Neutrophil (primary cell): ENCODE measurements at regions not wholly inside any gene's neighbourhood (a gene's known extent, or its start where the extent isn't known, plus 50 kb on each side); places are given as distances from the start of the nearest gene placed in this dataset.

Experiments
- H3K27ac ChIP-seq: fragments of 200-600 bp; sonication (generic); 2 replicates; pipeline ENCODE4 v1.5.1; 2016; ENCODE audit warnings: mild to moderate bottlenecking, moderate library complexity
- H3K27me3 ChIP-seq: fragments of 200-600 bp; sonication (generic); 2 replicates; pipeline ENCODE4 v1.6.0; 2016; ENCODE audit warnings: mild to moderate bottlenecking
- H3K36me3 ChIP-seq: fragments of 200-600 bp; sonication (generic); 2 replicates; pipeline ENCODE4 v1.5.1; 2017
- H3K4me1 ChIP-seq, 2 experiments: fragments of 200-600 bp in 1 of 2; sonication (generic) in 1 of 2; 1 replicate in 1 of 2; 2 replicates in 1 of 2; pipeline versions ENCODE4 v1.5.1 to v1.6.1; 2013 to 2016; ENCODE audit warnings: low read depth in 1 of 2, low read length in 1 of 2, mild to moderate bottlenecking in 1 of 2, moderate library complexity in 1 of 2; ENCODE audit not compliant: control insufficient read depth in 1 of 2, insufficient read depth in 1 of 2
- H3K4me3 ChIP-seq, 2 experiments: fragments of 200-600 bp in 1 of 2; sonication (generic) in 1 of 2; 1 replicate in 1 of 2; 2 replicates in 1 of 2; pipeline ENCODE4 v1.5.1; 2013 to 2016; ENCODE audit warnings: low read depth in 1 of 2, low read length in 1 of 2, mild to moderate bottlenecking in 1 of 2, moderate library complexity in 1 of 2
- H3K9me3 ChIP-seq: fragments of 200-600 bp; sonication (generic); 2 replicates; pipeline ENCODE4 v1.5.1; 2016
- CTCF ChIP-seq: fragments of 200-600 bp; sonication (generic); IDR thresholded peaks from 2 replicates; pipeline ENCODE4 v1.5.1; 2016; ENCODE audit warnings: antibody characterized with exemption

DNA sequence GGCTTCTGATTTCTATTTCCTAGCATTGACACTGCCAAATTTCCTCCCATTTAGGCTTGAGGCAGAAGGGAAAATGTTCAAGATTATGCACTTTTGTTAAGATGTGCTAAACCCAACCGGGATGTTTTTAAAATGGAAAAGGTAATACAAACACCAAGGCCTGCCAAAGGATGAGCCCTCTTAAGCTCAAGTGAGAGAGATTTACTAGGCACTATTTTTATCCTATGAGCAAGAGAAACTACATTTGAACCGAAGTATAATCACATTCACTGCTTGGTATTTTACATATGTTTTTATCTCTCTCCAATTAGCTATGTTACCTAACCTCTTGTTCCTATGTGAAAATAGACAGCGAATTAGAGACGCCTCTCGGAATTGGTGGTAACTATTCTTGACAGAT lies 295.8 kb downstream of the GABRB3 start:
- no peaks in the 10 kb centered on the region for H3K27me3 ChIP-seq
- H3K27ac ChIP-seq, result no peak overlapping the region
- TF ChIP-seq CTCF, result no peak
- H3K9me3 ChIP-seq, result no peaks in the 10 kb centered on the region
- no peaks in the 10 kb centered on the region for H3K4me1 ChIP-seq
- H3K36me3 ChIP-seq, result no peaks in the 10 kb centered on the region
- no peak overlapping the region for H3K4me3 ChIP-seq

DNA sequence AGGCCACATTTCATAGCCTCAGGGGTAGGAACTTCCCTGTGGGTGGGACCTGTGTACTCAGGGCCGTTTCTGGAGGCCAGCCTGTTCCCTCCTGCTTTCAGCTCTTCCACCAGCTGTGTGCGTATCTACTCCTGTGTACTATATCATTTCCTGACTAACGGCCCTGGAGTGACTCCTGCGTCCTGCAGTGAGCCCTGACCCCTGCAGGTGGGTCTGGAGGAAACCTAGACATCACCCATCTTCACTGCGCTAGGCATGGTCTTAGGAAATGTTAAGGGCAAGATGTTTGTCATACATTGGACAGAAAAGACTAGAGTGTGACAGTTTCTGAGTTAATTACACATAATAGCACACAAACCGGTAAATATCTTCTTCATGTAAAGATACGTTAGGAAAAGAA lies 297.3 kb downstream of the GABRB3 start:
- Histone ChIP-seq H3K4me3 (no peak overlapping the region), H3K9me3 (no peaks in the 10 kb centered on the region), H3K27ac (no peak overlapping the region), H3K4me1 (no peaks in the 10 kb centered on the region), H3K36me3 (no peaks in the 10 kb centered on the region), H3K27me3 (no peaks in the 10 kb centered on the region)
- TF ChIP-seq CTCF, result no peak

GRCh38 chr15:26472661-26473060 lies 300.2 kb downstream of the GABRB3 start:
- no peak overlapping the region for H3K4me3 ChIP-seq
- no peak overlapping the region for H3K27ac ChIP-seq
- no peak for TF ChIP-seq CTCF
- H3K4me1 ChIP-seq, result no peaks in the 10 kb centered on the region
- H3K9me3 ChIP-seq, result no peaks in the 10 kb centered on the region
- H3K27me3 ChIP-seq, result no peaks in the 10 kb centered on the region
- H3K36me3 ChIP-seq, result no peaks in the 10 kb centered on the region

DNA sequence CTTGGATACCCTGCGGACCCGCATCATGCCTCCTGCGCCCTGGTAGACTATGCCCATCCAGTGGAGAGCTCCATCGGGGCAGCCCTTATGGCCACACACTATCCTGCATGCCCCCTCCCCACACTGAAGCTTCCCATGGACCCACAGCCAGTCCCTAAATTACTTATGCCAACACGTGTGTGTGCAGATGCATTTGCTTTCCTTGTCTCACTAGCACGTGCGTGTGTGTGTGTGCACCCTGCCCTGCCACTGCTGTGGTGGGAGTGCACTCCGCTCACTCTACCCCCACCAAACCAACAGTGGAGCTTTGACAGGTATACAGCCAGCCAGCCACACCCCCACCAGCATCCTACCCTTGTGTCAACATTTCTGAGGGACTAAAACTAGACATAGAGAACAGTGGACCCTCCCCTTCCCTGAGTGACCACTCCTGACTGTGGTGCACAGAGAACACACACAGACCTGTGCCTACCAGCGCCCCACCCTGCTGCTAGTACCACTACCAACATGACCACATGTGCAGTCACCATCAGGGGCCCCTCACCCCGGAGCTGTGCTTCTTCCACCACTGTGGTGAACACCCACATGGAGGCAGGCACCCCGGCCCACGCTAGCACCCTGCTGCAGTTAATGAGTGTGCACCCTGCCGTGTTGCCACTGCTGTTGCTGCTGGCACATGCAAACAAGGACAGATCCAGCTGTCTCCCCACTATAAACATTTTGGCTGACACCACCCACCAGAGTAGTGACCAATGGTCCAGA lies 310.8 kb downstream of the GABRB3 start:
- no peak for TF ChIP-seq CTCF
- H3K9me3 ChIP-seq, result no peaks in the 10 kb centered on the region
- no peak overlapping the region for H3K27ac ChIP-seq
- no peaks in the 10 kb centered on the region for H3K27me3 ChIP-seq
- no peaks in the 10 kb centered on the region for H3K4me1 ChIP-seq
- no peaks in the 10 kb centered on the region for H3K36me3 ChIP-seq
- no peak overlapping the region for H3K4me3 ChIP-seq

DNA sequence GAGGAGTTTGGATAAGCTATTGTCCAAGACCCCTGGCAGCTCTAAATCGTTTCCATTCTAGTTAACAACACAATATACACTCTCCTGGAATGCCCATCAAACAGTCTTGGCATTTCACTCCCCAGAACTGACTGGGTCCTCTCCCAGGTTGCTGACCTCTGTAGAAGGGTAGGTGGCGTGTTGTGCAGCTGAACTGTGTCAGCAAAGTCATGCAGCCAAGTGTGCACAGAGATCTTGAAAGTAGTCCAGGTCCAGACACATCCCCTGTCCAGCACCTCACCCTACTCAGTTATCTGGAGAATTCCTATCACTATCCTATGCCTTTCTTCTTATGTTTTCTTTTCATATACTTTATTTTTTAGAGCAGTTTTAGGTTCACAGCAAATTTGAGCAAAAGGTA lies 312.7 kb downstream of the GABRB3 start:
- Histone ChIP-seq H3K4me1 (no peaks in the 10 kb centered on the region), H3K27ac (no peak overlapping the region), H3K36me3 (no peaks in the 10 kb centered on the region), H3K9me3 (no peaks in the 10 kb centered on the region), H3K27me3 (no peaks in the 10 kb centered on the region), H3K4me3 (no peak overlapping the region)
- TF ChIP-seq CTCF, result no peak
